GM19023 (cell line): ENCODE measurements at regions not wholly inside any gene's neighbourhood (a gene's known extent, or its start where the extent isn't known, plus 50 kb on each side); places are given as distances from the start of the nearest gene placed in this dataset.
"Not testable (repeated sequence)": the region's sequence is repeated elsewhere in the genome, so short reads cannot be mapped to it uniquely, and the experiment has no call there.

Source experiments
- ATAC-seq: cut with Tn5 transposase; IDR thresholded peaks from one replicate; pipeline ENCODE4 v1.9.1; 2021; ENCODE audit warnings: mild to moderate bottlenecking, moderate library complexity; ENCODE audit not compliant: unreplicated experiment

DNA sequence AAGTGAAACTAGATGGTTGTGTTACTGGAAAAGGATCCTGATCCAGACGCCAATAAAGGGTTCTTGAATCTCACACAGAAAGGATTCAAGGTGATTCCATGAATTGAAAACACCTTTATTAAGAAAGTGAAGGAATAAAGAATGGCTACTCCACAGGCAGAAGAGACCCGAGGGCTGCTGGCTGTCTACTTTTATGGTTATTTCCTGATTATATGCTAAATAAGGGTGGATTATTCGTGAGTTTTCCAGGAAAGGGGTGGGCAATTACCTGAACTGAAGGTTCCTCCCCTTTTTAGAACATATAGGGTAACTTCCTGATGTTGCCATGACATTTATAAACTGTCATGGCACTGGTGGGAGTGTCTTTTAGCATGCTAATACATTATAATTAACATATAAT, 50.9 kb upstream of the WARS2 start:
- ATAC-seq: no peak

DNA sequence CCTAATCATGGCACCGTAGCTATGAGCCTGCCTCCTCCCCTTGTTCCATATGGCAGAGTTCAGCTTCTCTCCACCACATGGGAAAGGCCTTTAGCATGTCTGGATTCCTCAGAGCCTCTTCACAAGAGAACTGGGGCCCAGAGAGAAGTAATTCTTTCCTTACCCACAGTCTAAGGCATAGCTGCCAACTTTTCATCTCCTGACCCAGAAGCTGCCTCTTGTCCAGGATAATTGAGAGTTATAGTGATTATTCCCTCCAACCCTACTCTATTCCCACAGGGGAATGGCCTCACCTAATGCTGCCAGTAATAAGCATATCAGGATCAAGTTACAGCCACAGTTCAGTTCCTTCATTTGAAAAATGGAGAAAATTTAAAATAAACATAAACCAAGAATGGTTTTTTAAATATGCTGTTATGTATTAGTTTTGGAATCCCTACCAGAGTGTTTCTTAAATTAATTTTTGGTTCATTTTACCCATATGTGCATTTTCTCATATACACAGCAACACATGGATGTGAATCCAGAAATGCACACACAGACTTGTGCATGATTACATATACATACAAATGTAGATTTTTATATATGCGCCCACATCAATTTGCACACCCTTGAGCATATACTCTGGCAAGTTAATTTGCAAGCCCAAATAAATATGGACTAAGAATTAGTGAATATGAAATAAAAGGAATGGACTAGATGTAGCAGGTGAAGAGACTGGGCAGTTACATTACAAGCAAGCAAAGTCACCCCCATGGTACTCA, 63.9 kb upstream of the WARS2 start:
- no peak for ATAC-seq

DNA sequence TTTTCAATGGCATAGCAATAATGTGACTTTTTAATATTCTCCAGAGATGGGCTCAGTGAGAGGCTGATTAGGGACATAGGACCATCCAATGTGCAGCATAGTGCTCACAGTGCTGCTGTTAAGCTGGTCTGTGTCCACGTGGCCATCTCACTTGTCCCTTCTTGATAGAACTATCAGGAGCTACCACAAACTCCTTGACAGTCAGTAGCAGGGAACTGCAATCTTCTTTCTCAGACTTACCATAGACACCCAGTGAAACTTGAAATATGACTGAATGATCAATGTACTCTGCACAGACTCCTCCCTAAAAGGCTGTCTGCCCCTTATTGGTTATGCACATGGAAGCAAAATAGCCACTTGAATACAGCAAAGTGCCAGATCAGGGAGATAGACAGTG, 64.5 kb upstream of the WARS2 start:
- ATAC-seq: no peak

DNA sequence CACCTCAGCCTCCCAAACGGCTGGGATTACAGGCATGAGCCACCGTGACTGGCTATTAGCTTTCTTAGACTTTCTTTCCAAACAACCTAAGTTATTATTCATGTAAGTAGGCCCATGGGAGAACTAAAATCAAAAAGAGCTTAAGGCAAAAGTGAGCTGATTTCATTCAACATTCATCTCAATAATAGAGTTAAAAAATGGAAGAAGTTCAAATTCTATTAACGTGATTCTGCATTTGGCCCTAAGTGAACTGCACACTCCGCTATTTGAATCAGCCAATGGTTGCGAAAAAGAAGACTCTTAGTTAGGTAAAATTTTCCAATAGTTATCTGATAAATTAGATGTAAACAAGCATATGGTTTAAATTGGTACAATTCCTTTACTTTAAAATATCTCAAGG, 68.6 kb upstream of the WARS2 start:
- no peak for ATAC-seq

DNA sequence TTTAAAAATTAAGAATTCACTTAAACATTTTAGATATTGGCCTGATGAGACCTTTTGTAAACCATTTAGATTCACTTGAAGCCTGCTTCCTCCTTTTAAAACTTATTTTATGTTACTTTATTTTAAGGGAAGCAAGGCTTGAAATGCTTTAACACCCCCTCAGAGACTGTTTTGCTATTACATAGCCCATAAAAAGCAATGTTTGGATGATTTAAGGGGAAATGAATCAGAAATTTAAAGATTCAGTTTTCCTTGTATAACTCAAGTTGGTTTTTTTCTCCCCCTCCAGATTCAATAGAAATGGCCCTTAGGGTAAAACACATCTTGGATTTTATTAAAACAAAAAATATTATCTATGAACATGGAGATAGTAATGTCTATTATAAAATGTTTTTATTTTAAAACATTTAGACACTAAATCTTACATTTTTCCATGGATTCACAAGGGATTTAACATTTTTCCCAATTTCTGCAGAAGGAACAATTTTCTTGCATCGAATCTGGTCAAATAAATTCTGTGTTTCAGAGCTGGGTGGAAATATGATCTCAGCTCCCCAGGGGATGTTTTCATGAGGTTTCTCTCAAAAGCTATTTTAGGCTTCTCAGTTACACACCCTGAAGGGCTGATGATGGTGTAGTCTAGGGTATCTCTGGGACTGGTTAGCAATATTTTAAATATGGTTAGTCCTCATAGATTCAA, 69.3 kb upstream of the WARS2 start:
- no peak for ATAC-seq

DNA sequence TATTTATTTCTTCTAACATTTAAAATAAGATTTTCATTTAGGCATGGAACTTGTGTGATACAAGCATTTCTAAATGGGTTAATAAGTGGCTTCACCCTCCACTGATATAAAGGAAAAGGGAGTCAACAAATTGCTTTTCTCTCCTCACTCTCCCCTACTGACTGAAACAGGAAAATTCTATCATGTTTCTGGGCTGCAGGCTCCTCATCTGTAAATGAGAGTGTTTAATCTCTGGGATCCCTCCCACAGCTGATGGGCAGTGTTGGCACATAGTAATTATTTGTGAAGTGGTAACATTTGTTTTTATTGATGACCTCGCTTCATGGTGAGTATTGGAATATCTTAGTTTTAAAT, 69.8 kb upstream of the WARS2 start:
- ATAC-seq: no peak

DNA sequence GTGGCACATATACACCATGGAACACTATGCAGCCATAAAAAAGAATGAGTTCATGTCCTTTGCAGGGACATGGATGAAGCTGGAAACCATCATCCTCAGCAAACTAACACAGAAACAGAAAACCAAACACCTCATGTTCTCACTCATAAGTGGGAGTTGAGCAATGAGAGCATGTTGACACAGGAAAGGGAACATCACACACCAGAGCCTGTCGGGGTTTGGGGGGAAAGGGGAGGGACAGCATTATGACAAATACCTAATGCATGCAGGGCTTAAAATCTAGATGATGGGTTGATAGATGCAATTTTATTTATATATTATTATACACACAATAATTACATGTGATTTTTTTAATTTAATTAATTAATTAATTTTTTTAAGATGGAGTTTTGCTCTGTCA, 72.8 kb upstream of the WARS2 start:
- ATAC-seq: not testable (repeated sequence)

DNA sequence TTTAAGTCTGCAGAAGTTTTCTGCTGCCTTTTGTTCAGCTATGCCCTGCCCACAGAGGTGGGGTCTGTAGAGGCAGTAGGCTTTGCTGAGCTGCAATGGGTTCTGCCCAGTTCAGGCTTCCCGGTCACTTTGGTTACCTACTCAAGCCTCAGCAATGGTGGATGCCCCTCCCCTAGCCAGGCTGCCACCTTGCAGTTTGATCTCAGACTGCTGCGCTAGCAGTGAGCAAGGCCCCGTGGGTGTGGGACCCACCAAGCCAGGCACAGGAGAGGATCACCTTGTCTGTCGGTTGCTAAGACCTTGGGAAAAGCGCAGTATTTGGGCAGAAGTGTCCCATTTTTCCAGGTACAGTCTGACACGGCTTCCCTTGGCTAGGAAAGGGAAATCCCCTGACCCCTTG, 74.5 kb upstream of the WARS2 start:
- not testable (repeated sequence) for ATAC-seq

DNA sequence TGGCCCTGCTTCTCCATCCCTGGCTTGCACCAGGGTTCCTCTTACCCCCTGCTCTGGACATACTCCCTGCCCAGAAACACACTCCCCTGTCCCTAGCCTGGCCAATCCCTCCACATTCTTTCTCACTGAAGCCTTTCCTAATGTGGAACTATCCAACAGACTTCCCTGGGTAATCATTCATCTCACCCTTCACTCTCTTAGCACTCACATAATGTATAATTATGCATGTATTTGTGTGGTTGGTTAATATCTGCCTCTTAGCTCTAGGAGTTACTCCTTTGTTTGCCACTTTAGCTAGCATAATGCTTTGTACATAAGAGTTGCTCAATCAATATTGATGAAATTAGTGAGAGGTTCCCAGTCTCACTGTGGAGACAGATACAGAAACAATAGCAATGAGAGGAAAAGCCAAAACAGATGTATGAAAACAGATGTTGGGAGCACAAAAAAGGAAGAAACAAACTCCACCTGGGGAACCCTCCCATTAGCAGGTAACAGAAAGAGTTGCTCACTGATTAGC, 76.9 kb upstream of the WARS2 start:
- no peak for ATAC-seq

DNA sequence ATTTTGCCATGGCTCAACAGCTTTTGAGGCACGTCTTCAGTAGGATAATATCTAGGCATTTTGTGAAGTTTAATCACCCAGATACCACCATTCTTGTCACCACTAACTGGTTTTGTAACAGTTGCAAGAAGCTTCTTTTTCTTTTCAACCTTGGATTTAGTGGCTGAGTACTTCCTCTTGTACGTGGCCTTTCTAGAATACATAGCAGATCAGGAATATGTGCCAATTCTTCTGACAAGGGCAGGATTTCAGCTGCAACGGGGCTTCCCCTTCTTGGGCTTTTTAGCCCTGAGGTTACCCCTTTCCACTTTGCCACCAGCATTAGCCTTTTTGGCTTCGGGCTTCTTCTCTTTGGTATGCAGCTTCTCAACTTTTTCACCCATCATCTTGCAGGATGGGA, 79.3 kb upstream of the WARS2 start:
- ATAC-seq: no peak

DNA sequence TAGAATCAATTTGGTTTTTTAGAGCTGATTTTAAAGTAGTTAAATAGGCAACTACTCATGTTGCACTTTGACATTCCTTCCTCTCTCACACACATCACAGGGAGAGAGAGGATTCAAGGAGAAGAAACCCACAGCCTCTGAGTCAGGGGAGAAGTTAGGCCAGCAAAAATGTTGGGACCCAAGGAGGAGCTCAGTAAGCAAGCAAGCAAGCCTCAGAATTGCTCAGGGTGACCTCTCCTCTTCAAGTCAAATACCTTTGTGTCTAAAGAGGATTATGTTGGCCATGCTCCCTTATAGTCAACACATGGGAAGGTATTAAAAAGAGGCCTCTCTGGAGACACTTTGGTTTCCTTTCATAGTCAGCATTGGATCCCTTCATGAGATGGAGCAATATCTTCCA, 80.5 kb upstream of the WARS2 start:
- ATAC-seq: no peak

DNA sequence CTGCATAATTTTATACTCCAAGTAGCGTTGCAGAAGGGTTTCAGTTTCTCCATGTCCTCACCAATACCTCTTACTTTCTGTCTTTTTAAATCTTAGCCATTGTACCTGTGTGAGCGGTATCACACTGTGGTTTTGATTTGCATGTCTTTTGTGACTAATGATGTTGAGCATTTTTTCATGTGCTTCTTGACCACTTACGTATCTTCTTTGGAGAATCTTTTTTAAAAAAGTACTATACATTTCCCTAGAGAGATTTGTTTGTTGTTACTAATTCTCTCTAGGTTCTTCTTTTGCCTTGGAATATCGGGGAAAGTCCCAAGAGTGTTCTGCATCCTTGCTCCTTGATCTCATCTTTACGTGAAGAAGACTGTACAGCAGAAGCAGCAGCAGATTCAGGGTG, 81.8 kb upstream of the WARS2 start:
- peak; percentile 56 for ATAC-seq

DNA sequence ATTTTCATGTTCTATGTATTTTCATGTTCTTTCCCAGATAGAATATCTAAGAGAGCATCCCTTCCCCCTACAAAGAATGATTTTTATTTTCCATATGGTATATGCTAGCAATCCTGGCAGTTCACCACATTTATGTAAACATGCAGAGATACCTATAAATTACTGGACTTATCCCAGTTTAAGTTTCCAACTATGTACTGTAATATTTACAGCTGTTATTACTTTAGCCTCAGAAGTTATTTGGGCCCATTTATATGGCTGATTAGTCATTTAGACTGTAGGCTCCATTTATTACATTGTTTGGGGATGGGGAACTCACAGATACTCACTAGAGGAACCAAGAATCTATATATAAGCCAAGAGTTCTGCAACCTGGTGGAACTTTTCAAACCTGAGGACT, 84.8 kb upstream of the WARS2 start:
- ATAC-seq: no peak

DNA sequence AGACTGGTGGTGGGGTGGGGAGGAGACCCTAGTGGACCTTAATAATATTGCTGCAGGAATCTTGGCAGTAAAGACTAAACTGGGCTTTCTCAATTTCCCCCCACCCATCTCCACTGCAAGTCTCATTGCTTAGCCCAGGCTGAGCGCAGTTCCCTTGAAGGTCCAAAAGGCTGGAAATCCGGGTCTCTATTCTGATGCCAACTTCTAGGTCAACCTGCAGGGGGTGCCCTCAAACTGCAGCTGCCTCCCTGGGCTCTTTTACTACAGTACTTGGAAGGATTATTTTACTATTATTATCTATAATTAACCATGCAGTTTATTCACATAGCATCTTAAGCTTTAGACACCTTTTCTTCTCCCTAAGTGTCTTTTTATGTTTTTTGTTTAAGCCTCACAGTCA, 85.4 kb upstream of the WARS2 start:
- ATAC-seq: no peak

DNA sequence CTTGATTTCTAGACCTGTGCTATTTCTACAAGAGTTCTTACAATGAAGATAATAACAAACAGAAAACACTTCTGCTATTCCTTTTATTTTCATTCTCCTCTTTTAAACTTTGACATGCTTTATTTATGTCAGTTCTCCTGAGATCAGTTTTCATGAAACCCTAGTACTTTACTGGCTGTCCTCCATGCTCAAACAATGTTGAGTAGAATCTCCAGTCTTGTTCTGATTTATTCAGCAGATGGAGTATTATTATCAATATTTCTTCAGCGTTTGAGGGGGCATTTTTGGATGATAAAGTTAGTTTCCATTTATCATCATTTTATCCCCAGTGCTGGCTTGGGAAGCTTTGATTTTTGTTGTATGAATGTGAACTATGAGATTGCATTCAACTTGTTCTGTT, 85.9 kb upstream of the WARS2 start:
- ATAC-seq: no peak

DNA sequence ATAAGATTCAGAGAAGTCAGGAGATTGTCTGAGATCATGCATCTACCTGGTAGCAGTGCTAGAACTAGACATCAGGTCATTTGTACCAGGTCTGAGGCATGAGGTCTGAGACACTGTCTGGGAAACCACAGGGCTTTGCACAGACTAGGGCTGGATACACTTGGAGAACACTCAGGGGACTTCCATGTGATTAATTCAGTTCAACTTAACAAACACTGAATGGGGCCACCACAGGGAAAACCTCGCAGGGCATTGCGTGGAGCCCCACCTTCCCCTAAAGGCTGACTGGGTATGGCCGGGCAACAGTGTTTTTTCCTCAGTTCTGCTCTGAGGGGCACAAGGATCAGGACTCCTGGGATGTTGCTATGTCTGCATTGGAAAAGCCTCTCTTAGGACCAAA, 86.5 kb upstream of the WARS2 start:
- ATAC-seq: peak; percentile 42

DNA sequence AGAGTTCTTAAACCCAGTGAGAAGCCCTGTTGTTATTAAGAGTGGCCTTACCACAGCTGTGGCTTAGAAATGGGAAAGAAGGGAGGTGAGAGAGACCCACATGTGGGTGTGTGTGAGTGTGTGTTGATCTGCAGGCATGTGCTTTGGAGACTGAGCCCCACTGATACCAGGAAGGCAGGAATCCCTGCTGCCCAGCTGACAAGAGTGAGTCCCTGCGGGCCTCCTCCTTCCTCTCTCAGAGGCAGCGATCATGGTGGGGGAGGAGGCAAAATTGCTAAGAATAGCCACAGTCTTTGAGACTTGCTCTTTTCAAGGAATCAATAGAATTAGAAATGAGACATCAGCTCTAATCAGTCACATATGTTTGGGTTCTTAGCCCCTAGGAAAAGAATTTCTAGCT, 87.0 kb upstream of the WARS2 start:
- ATAC-seq: no peak

DNA sequence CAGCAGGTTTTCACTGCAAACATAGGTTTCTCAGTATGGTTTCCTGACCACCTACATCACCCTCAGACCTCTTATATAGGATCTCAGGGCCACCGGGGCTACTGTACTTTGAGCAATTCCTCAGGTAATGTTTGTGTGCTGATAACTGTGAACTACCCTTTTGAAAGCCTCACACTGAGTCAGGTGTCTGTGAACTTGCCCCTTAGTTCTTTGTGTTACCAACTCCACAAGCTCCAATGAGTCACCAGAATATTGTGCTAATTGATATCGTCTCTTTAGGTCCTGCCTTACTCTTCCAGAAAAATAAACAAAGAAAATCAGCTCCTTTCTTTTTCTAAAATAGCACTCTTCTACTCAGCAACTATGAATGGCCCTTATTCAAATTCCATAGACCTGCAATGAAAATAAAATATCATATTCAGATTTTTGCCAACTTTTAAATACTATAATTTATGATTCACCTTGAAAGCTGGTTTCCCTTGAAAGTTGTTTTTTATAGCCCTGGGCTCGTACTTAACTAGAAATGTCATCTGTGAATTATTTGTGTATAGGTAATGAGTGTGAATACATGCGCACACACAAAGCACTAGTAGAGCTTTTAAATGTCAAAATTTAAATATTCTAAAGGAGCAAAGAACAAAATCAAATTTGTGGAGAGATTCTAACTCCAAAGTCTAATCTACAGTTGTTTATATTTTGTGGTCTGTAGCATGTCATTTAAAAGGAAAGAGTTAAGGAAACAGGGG, 88.1 kb upstream of the WARS2 start:
- no peak for ATAC-seq

DNA sequence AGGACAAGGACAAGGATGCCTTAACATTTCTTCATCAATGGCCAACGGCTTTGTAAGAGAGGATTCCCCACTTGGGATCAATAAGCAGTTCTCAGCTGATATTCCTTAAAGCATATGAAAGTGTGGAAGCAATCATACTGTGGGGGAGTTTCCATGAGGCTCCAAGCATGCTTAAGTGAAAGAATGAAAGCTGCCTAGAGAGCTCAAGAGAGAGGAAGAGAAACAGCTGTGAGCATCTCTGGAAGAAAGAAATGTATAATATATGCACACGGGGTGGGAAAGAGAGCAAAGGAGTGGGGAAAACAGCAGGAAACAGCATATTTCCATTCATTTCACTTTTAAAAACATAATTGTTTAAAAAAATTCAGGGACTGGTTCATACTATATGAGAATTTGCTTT, 94.7 kb upstream of the WARS2 start:
- no peak for ATAC-seq

DNA sequence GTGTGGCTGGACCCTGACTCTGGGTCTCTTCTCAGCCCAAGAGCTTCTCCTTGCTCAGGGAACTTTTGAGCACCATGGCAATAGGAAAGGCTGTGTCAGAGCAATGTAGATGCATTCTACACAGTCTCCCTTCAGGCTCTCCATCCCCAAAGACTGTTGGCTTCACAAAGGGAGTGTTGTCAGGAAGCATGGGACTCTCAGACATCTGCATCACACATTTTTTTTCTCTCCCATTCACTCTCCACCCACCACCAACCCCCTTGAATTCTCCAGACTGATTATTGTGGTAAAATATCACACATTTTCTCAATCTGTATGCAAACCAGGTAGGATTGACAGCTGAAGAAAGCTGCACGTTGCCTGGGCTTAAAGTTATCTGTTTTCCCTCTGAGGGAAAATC, 105.4 kb upstream of the WARS2 start:
- no peak for ATAC-seq

DNA sequence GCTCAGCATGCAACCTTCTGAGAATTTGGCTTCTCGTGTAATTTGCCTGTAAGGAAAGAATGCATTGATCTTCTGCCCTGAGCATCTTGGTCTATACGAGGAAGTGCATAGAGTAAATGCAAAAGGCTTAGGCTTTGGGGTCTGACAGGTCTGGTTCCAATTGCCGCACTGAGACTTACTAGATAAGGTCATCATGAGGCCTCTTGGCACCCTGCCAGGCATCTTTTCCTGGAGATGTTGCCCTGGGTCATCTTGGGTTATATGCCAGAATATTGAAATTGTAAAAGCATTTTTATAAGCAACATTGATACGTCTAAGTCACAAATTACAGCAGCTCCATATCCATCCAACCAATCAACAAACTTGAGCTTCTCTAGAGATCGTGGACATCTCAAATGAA, 108.8 kb upstream of the WARS2 start:
- ATAC-seq: no peak

DNA sequence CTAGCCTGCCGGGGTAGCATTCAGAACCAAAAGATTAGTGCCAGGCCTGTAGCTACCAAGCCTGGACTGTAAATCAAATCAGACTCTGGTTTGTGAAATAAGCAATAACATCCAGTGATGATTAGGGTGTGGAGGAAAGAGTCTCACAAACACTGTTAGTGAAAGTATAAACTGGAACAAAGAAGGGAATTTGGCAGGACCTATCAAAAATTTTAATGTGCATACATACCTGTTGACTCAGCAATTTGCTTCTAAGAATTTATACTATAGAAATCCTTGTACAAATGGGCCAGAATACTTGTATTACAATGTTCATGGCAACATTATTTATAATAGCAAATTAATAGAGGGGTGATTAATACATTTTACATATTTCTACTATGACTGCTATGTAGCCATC, 109.8 kb upstream of the WARS2 start:
- ATAC-seq: no peak
